ENCODE measurements at regions not wholly inside any gene's neighbourhood (a gene's known extent, or its start where the extent isn't known, plus 50 kb on each side); places are given as distances from the start of the nearest gene placed in this dataset.

DNA sequence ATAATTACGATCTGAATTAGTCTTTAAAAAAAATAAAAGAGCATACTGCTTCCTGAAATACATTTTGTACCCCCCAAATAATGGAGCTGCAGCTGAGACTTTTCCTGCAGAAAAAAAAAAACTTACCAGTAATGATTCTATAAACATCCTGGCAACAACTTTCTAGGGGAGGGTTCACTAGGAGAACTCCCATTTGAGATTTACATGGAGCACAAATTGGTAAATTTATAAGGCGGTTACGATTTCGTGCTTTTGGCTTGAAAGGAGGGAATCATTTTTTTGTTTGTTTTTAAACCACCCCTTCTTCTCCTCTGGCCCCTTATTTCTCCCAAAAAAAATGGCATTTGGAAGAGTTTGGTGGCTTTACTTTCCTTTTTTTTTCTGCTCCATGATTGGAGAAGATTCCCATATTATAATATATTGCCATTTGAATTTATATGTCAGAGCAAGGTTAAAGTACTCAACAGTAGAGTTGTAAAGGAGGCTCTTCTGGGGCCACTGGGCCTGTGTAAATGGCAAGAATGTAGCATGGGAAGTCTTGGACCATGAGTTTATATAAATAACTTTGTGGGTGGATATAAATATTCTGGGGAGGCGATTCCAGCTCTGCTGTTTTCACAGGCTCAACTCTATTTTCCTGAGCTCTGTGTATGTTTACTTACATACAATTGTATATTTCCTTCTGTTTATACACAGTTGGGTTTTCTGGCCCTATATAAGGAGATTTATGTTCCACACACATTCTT lies 159.9 kb downstream of the CSNK1G3 start:
- CTCF ChIA-PET, result interaction anchor here (0.6 to 2.4 kb wide), 6 partner anchors 9 to 267 kb away, joined by 3 to 13 read pairs (median 4); no protein-coding TSS in a partner anchor
- POLR2A ChIA-PET, result no interaction called here
- TF ChIP-seq, protein P1, sequence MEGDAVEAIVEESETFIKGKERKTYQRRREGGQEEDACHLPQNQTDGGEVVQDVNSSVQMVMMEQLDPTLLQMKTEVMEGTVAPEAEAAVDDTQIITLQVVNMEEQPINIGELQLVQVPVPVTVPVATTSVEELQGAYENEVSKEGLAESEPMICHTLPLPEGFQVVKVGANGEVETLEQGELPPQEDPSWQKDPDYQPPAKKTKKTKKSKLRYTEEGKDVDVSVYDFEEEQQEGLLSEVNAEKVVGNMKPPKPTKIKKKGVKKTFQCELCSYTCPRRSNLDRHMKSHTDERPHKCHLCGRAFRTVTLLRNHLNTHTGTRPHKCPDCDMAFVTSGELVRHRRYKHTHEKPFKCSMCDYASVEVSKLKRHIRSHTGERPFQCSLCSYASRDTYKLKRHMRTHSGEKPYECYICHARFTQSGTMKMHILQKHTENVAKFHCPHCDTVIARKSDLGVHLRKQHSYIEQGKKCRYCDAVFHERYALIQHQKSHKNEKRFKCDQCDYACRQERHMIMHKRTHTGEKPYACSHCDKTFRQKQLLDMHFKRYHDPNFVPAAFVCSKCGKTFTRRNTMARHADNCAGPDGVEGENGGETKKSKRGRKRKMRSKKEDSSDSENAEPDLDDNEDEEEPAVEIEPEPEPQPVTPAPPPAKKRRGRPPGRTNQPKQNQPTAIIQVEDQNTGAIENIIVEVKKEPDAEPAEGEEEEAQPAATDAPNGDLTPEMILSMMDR (IDR thresholded peaks at IDR 0.05; ENCODE audit: control extremely low read depth, extremely low read depth, low read depth, missing control alignments), result no peak
- DNase-seq (ENCODE audit: extremely low spot score), result no peak

DNA sequence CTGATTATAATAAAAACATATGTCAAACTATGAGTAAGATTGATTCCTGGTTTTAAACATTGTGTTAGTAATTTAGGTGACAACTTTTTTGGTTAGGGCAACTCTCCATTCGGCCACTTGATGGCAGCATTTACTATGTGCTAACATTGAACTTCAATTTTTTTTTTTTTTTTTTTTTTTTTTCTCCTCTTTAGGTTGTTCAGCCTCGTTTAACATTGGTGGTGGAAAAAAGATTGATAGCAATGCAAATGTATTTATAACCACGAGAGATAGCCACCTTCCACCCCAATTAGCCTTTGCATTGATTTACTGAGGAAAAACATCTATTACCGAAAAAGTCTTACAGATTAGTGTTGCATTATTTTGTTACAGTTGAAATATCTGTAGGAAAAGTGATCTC lies 159.1 kb downstream of the CSNK1G3 start:
- DNase-seq (ENCODE audit: extremely low spot score), result peak; percentile 21
- CTCF ChIA-PET, result interaction anchor here (0.6 to 2.4 kb wide), 7 partner anchors 8 to 267 kb away, joined by 3 to 13 read pairs (median 4); no protein-coding TSS in a partner anchor
- POLR2A ChIA-PET, result no interaction called here
- TF ChIP-seq, protein P1 (IDR thresholded peaks at IDR 0.05; ENCODE audit: control extremely low read depth, extremely low read depth, low read depth, missing control alignments), result peak; percentile 55
